IMR-90 (cell line): ENCODE measurements at regions not wholly inside any gene's neighbourhood (a gene's known extent, or its start where the extent isn't known, plus 50 kb on each side); places are given as distances from the start of the nearest gene placed in this dataset.

ENCODE experiments used
- ATAC-seq: fragments of 200-7000 bp; cut with Tn5 transposase; 2 replicates; pipeline ENCODE4 v1.9.1; 2020; ENCODE audit warnings: low read depth, mild to moderate bottlenecking, moderate library complexity
- BruUV-seq: library from RNA; stranded (reverse); fragments of 400-500 nt; replicated peaks from 2 replicates; lab custom pipeline; 2021; lab: Mats Ljungman, UMichigan
- CTCF ChIA-PET: fragments of 300-600 bp; formaldehyde crosslinking; extraction: SDS; loops from one replicate; lab custom pipeline; 2021; ENCODE audit warnings: antibody characterized with exemption; lab: Yijun Ruan, JAX
- POLR2A ChIA-PET: fragments of 300-600 bp; sonication (Branson Sonifier 250); formaldehyde crosslinking; loops from one replicate; lab custom pipeline; 2022; ENCODE audit warnings: antibody characterized with exemption; ENCODE audit not compliant: unreplicated experiment; lab: Charles Lee
- DNase-seq: peaks from one replicate; pipeline ENCODE4 v3.0.0; 2013
- H2AFZ ChIP-seq: replicated peaks from 2 replicates; pipeline ENCODE3; 2013; ENCODE audit warnings: low read length, mild to moderate bottlenecking; ENCODE audit not compliant: poor library complexity
- H2AK5ac ChIP-seq: 2 replicates; pipeline ENCODE4 v1.6.1; 2013; ENCODE audit warnings: low read depth, low read length, inconsistent platforms
- H2AK9ac ChIP-seq: replicated peaks from 2 replicates; pipeline ENCODE3; 2013; ENCODE audit warnings: mild to moderate bottlenecking, low read depth, low read length, moderate library complexity; ENCODE audit not compliant: poor library complexity
- H2BK120ac ChIP-seq: 2 replicates; pipeline ENCODE4 v1.6.1; 2013; ENCODE audit warnings: low read depth, low read length, inconsistent platforms
- H2BK15ac ChIP-seq: 3 replicates; pipeline ENCODE4 v1.6.1; 2013; ENCODE audit warnings: low read depth, low read length, inconsistent platforms
- H2BK20ac ChIP-seq: 2 replicates; pipeline ENCODE4 v1.6.1; 2013; ENCODE audit warnings: low read depth, mild to moderate bottlenecking, inconsistent platforms, low read length, moderate library complexity
- H2BK5ac ChIP-seq: 2 replicates; pipeline ENCODE4 v1.6.1; 2013; ENCODE audit warnings: mild to moderate bottlenecking, low read depth, low read length, inconsistent platforms; ENCODE audit not compliant: poor library complexity, severe bottlenecking
- H3K14ac ChIP-seq: replicated peaks from 2 replicates; pipeline ENCODE4 v1.6.1; 2013; ENCODE audit warnings: low read depth, low read length, inconsistent platforms
- H3K18ac ChIP-seq: 2 replicates; pipeline ENCODE4 v1.6.1; 2013; ENCODE audit warnings: low read depth, low read length, control low read depth
- H3K23ac ChIP-seq: 2 replicates; pipeline ENCODE4 v1.6.1; 2013; ENCODE audit warnings: low read depth, low read length, inconsistent platforms
- H3K27ac ChIP-seq: 2 replicates; pipeline ENCODE4 v1.5.1; 2013; ENCODE audit warnings: mild to moderate bottlenecking, control low read depth, low read length; ENCODE audit not compliant: insufficient read depth
- H3K27me3 ChIP-seq: 2 replicates; pipeline ENCODE4 v1.6.1; 2013; ENCODE audit warnings: low read length; ENCODE audit not compliant: control insufficient read depth, insufficient read depth
- H3K36me3 ChIP-seq: 2 replicates; pipeline ENCODE4 v1.6.1; 2013; ENCODE audit warnings: low read length, mixed read lengths; ENCODE audit not compliant: control insufficient read depth, insufficient read depth
- H3K4ac ChIP-seq: 2 replicates; pipeline ENCODE4 v1.6.1; 2013; ENCODE audit warnings: low read depth, low read length, inconsistent platforms
- H3K4me1 ChIP-seq: 2 replicates; pipeline ENCODE4 v1.6.1; 2013; ENCODE audit warnings: low read length, mixed read lengths; ENCODE audit not compliant: control insufficient read depth, insufficient read depth
- H3K4me2 ChIP-seq: 2 replicates; pipeline ENCODE4 v1.6.1; 2013; ENCODE audit warnings: low read depth, mild to moderate bottlenecking, control low read depth, low read length, moderate library complexity
- H3K4me3 ChIP-seq: 2 replicates; pipeline ENCODE4 v1.5.1; 2013; ENCODE audit warnings: low read depth, mild to moderate bottlenecking, control low read depth, low read length, moderate library complexity; ENCODE audit not compliant: insufficient read depth
- H3K56ac ChIP-seq: 2 replicates; pipeline ENCODE4 v1.6.1; 2013; ENCODE audit warnings: low read length, inconsistent platforms; ENCODE audit not compliant: insufficient read depth; ENCODE audit errors: extremely low read depth
- H3K79me1 ChIP-seq, 2 experiments: 2 replicates each; pipeline ENCODE4 v1.6.1; 2013; ENCODE audit warnings: low read length in 2 of 2, inconsistent platforms in 1 of 2, low read depth in 1 of 2
- H3K9ac ChIP-seq: 2 replicates; pipeline ENCODE4 v1.6.1; 2013; ENCODE audit warnings: low read depth, low read length, control low read depth
- H3K9me1 ChIP-seq: 2 replicates; pipeline ENCODE4 v1.6.1; 2013; ENCODE audit warnings: low read length, inconsistent platforms; ENCODE audit not compliant: insufficient read depth
- H3K9me3 ChIP-seq: 2 replicates; pipeline ENCODE4 v1.6.1; 2013; ENCODE audit warnings: low read length; ENCODE audit not compliant: control insufficient read depth, insufficient read depth
- H4K20me1 ChIP-seq: 2 replicates; pipeline ENCODE4 v1.6.1; 2013; ENCODE audit warnings: low read length, inconsistent platforms; ENCODE audit not compliant: insufficient read depth
- H4K5ac ChIP-seq: 2 replicates; pipeline ENCODE4 v1.6.1; 2013; ENCODE audit warnings: mild to moderate bottlenecking, low read depth, low read length, control low read depth
- H4K8ac ChIP-seq, 2 experiments: 2 replicates each; pipeline ENCODE4 v1.6.1; 2013; ENCODE audit warnings: low read depth in 2 of 2, low read length in 2 of 2, control low read depth in 1 of 2, inconsistent platforms in 1 of 2
- H4K91ac ChIP-seq: 2 replicates; pipeline ENCODE4 v1.6.1; 2013; ENCODE audit warnings: low read depth, low read length, inconsistent platforms; ENCODE audit not compliant: insufficient read depth
- BHLHE40 ChIP-seq: fragments of 150-350 bp; IDR thresholded peaks from 2 replicates; pipeline ENCODE4 v1.6.1; 2016; ENCODE audit warnings: mild to moderate bottlenecking, low read depth, low read length
- CEBPB ChIP-seq: IDR thresholded peaks from 2 replicates; pipeline ENCODE4 v1.6.1; 2012; ENCODE audit warnings: low read depth, low read length, improper control_type of control experiment
- CHD1 ChIP-seq: IDR thresholded peaks from 2 replicates; pipeline ENCODE4 v1.6.1; 2012; ENCODE audit warnings: low read depth, low read length, improper control_type of control experiment
- FOS ChIP-seq: fragments of 150-350 bp; IDR thresholded peaks from 2 replicates; pipeline ENCODE4 v1.6.1; 2016; ENCODE audit warnings: low read depth, low read length
- MAFK ChIP-seq: IDR thresholded peaks from 2 replicates; pipeline ENCODE4 v1.6.1; 2012; ENCODE audit warnings: low read depth, low read length, improper control_type of control experiment
- MAZ ChIP-seq: IDR thresholded peaks from 2 replicates; pipeline ENCODE4 v1.6.1; 2012; ENCODE audit warnings: low read depth, mild to moderate bottlenecking, low read length, improper control_type of control experiment, moderate library complexity, borderline replicate concordance
- MXI1 ChIP-seq: IDR thresholded peaks from 2 replicates; pipeline ENCODE4 v1.6.1; 2012; ENCODE audit warnings: low read depth, mild to moderate bottlenecking, low read length, moderate library complexity, borderline replicate concordance
- NFE2L2 ChIP-seq: fragments of 150-350 bp; IDR thresholded peaks from 2 replicates; pipeline ENCODE4 v1.6.1; 2016; ENCODE audit warnings: low read depth, mild to moderate bottlenecking, low read length
- POLR2A ChIP-seq: IDR thresholded peaks from 2 replicates; pipeline ENCODE4 v1.6.1; 2012; ENCODE audit warnings: mild to moderate bottlenecking, low read depth, low read length
- RAD21 ChIP-seq: IDR thresholded peaks from 2 replicates; pipeline ENCODE4 v1.6.1; 2012; ENCODE audit warnings: low read length, improper control_type of control experiment
- RCOR1 ChIP-seq: IDR thresholded peaks from 2 replicates; pipeline ENCODE4 v1.6.1; 2012; ENCODE audit warnings: mild to moderate bottlenecking, low read length, improper control_type of control experiment; ENCODE audit not compliant: insufficient replicate concordance
- RFX5 ChIP-seq: IDR thresholded peaks from 2 replicates; pipeline ENCODE4 v1.8.0; 2012; ENCODE audit warnings: low read depth, mild to moderate bottlenecking, low read length, moderate library complexity
- SMC3 ChIP-seq: fragments of 150-350 bp; IDR thresholded peaks from 2 replicates; pipeline ENCODE4 v1.6.1; 2016; ENCODE audit warnings: low read depth, mild to moderate bottlenecking, antibody characterized with exemption, low read length, moderate library complexity
- WGBS, 2 experiments: methylation state at CpG; one replicate each; pipeline versions ENCODE4 v1.1.5 to v1.1.7; 2013; ENCODE audit warnings: missing lambda C conversion rate in 2 of 2; ENCODE audit not compliant: insufficient read length in 1 of 2; ENCODE audit errors: extremely low coverage in 2 of 2; 5-methylcytosine and 5-hydroxymethylcytosine counted together
- dilution Hi-C: fragments of 300-500 bp; cut with HindIII; formaldehyde crosslinking; loops from one replicate; pipeline ENCODE4 v1.14.3; 2018; ENCODE audit warnings: low sequenced_read_pairs; ENCODE audit not compliant: unreplicated experiment
- in situ Hi-C: fragments of 300-500 bp; cut with MboI; formaldehyde crosslinking; loops from 3 replicates; pipeline ENCODE4 v1.14.3; 2019; ENCODE audit warnings: low sequenced_read_pairs, inconsistent platforms, mixed read lengths
- intact Hi-C: fragments of 100-400 bp; cut with micrococcal nuclease; formaldehyde crosslinking; loops from 2 replicates; pipeline ENCODE4 v1.10.0; 2022
- TF ChIP-seq, protein P1 (sequence below): conservative IDR thresholded peaks from 2 replicates; pipeline ENCODE4 v1.5.1; 2012; ENCODE audit warnings: mild to moderate bottlenecking, low read depth, low read length, improper control_type of control experiment
- TF ChIP-seq, protein P2 (sequence below): fragments of 150-350 bp; IDR thresholded peaks from 2 replicates; pipeline ENCODE4 v1.6.1; 2017; ENCODE audit warnings: mild to moderate bottlenecking, antibody characterized with exemption, low read length, low read depth
- TF ChIP-seq, protein P3 (sequence below): fragments of 150-350 bp; IDR thresholded peaks from 2 replicates; pipeline ENCODE4 v1.6.1; 2016; ENCODE audit warnings: low read depth, mild to moderate bottlenecking, low read length, moderate library complexity, borderline replicate concordance

DNA sequence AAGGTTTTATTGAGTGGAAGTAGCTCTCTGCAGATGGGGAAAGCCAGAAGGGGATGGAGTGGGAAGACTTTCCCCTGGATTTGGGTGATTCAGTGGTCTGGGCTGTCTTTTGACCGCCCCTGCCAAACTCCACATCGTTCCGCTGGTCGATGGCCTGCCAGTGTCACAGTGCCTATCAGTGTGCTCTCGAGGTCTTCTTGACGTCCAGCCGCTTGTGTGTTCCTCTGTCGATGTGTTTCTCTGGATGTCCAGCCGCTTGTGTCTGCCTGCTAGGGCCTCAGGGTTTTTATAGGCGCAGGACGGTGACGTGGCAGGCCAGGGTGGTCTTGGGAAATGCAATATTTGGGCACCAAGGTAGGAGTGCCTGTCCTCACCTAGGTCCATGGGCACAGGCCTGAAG lies 1371.4 kb upstream of the PIK3C3 start:
- 92% methylated on average over 6 of the region's 12 CpGs; no CpG with 5 or more reads in 1 of the 2 experiments for WGBS, 2 experiments
- CTCF ChIA-PET, result no interaction called here
- H3K4me2 ChIP-seq, result no peak overlapping the region

More for the DNA sequence above, 1371.4 kb upstream of the PIK3C3 start:
- H3K14ac ChIP-seq, result no peak overlapping the region
- no peak overlapping the region for H3K4me3 ChIP-seq
- H4K20me1 ChIP-seq, result no peaks in the 10 kb centered on the region
- H2BK120ac ChIP-seq, result no peak overlapping the region
- no peaks in the 10 kb centered on the region for H3K4me1 ChIP-seq
- H2BK15ac ChIP-seq, result no peak overlapping the region
- H3K36me3 ChIP-seq, result no peaks in the 10 kb centered on the region
- dilution Hi-C loops (no loop called here), in situ Hi-C loops (no loop called here), intact Hi-C loops (no loop called here)
- H2AK5ac ChIP-seq, result no peak overlapping the region; the same call in 1 of the 2 replicates
- TF ChIP-seq POLR2A (no peak), MXI1 (no peak), MAFK (no peak), CEBPB (no peak), CHD1 (no peak), FOS (no peak), RFX5 (no peak), BHLHE40 (no peak), SMC3 (no peak), RAD21 (no peak), MAZ (no peak), RCOR1 (no peak), NFE2L2 (no peak)
- TF ChIP-seq, protein P1, sequence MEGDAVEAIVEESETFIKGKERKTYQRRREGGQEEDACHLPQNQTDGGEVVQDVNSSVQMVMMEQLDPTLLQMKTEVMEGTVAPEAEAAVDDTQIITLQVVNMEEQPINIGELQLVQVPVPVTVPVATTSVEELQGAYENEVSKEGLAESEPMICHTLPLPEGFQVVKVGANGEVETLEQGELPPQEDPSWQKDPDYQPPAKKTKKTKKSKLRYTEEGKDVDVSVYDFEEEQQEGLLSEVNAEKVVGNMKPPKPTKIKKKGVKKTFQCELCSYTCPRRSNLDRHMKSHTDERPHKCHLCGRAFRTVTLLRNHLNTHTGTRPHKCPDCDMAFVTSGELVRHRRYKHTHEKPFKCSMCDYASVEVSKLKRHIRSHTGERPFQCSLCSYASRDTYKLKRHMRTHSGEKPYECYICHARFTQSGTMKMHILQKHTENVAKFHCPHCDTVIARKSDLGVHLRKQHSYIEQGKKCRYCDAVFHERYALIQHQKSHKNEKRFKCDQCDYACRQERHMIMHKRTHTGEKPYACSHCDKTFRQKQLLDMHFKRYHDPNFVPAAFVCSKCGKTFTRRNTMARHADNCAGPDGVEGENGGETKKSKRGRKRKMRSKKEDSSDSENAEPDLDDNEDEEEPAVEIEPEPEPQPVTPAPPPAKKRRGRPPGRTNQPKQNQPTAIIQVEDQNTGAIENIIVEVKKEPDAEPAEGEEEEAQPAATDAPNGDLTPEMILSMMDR, result no peak
- TF ChIP-seq, protein P2, sequence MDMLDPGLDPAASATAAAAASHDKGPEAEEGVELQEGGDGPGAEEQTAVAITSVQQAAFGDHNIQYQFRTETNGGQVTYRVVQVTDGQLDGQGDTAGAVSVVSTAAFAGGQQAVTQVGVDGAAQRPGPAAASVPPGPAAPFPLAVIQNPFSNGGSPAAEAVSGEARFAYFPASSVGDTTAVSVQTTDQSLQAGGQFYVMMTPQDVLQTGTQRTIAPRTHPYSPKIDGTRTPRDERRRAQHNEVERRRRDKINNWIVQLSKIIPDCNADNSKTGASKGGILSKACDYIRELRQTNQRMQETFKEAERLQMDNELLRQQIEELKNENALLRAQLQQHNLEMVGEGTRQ, result no peak
- TF ChIP-seq, protein P3, sequence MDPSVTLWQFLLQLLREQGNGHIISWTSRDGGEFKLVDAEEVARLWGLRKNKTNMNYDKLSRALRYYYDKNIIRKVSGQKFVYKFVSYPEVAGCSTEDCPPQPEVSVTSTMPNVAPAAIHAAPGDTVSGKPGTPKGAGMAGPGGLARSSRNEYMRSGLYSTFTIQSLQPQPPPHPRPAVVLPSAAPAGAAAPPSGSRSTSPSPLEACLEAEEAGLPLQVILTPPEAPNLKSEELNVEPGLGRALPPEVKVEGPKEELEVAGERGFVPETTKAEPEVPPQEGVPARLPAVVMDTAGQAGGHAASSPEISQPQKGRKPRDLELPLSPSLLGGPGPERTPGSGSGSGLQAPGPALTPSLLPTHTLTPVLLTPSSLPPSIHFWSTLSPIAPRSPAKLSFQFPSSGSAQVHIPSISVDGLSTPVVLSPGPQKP, result no peak
- H3K27me3 ChIP-seq, result no peaks in the 10 kb centered on the region
- H3K56ac ChIP-seq, result no peak overlapping the region
- POLR2A ChIA-PET, result interaction anchor here (0.6 kb wide), 1 partner anchor 604 kb away, joined by 3 read pairs; no protein-coding TSS in a partner anchor
- no peaks in the 10 kb centered on the region for H3K79me1 ChIP-seq
- no peak overlapping the region for H4K91ac ChIP-seq
- DNase-seq (no peak), ATAC-seq (no peak)
- no peak overlapping the region for H2BK5ac ChIP-seq
- no peak overlapping the region for H2BK20ac ChIP-seq
- no peak overlapping the region for H3K23ac ChIP-seq
- no peak overlapping the region for H3K9ac ChIP-seq
- no peak overlapping the region for H2AK9ac ChIP-seq
- H3K9me3 ChIP-seq, result peaks cover 3% of the 10 kb centered on the region; the same call in 1 of the 2 replicates
- no peak overlapping the region for H3K4ac ChIP-seq
- no peak overlapping the region for H3K18ac ChIP-seq
- no peak overlapping the region for H4K5ac ChIP-seq
- BruUV-seq, result no TSS peak
- no peak overlapping the region for H2AFZ ChIP-seq
- H3K27ac ChIP-seq, result no peak overlapping the region
- H4K8ac ChIP-seq, result no peak overlapping the region
- no peaks in the 10 kb centered on the region for H3K9me1 ChIP-seq
